HG02588 (cell line): ENCODE measurements at regions not wholly inside any gene's neighbourhood (a gene's known extent, or its start where the extent isn't known, plus 50 kb on each side); places are given as distances from the start of the nearest gene placed in this dataset.
"Not testable (repeated sequence)": the region's sequence is repeated elsewhere in the genome, so short reads cannot be mapped to it uniquely, and the experiment has no call there.

Experiments
- ATAC-seq: cut with Tn5 transposase; IDR thresholded peaks from one replicate; pipeline ENCODE4 v1.9.1; 2021; ENCODE audit warnings: mild to moderate bottlenecking, moderate library complexity; ENCODE audit not compliant: unreplicated experiment

- ATAC-seq = no peak
These were observed 141.6 kb upstream of the AADAT start for GRCh38 chr4:170231377-170231776.

DNA sequence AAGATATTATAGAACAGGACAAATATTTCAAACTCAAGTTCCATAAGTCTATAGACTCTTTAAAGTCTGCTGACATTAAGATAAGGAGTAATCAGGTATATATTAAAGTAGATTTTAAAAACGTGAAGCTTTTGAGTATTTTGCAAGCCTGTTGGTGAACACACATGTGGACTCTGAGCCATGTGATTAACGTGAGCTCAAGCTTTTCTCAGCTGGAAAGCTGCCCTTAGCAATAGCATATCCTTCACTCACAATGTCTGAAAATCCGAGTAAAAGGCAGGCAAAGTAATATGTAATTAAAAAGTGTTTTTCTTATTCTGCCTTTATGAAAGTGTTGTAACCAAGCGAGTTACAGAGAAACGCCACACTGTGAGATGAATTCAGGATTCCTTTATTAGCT is 140.5 kb upstream of the AADAT start:
- ATAC-seq = no peak

DNA sequence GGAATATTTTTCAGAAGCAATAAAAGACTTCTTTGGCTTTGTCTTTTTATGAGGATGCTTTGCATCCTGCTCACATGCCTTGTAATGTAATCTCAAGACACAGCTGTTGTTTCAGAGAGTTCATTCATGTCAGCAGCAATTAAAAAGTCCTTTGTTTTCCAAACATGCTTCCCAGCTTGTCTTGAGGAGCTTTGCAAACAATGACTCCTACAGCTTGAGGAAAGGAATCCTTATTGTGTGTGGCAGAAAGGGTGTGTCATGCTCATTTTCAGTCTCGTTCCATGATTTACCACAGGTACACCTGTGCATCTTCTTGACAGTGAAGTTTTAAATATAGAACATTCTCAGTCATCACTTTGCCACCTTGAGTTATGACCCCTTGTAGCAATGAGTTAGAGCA is 139.2 kb upstream of the AADAT start:
- ATAC-seq = no peak

DNA sequence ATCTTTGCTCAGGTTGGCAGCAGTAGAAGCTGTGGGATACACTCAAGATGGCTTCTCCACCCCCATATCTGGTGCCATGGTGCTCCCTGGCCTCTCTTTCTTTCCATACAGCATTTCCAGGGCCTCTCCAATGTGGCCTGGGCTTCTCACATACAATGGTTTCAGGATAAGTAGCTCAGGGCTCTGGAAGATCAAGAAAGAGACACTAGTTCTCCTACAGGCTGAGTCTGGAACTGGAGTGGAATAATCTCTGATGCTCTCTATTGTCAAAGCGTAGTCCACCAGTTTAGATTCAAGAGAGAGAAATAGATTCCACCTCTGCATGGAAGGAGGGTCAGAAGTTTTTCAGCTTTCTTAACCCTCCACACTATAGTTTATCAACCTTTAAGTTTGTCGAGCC is 138.2 kb upstream of the AADAT start:
- ATAC-seq = no peak

DNA sequence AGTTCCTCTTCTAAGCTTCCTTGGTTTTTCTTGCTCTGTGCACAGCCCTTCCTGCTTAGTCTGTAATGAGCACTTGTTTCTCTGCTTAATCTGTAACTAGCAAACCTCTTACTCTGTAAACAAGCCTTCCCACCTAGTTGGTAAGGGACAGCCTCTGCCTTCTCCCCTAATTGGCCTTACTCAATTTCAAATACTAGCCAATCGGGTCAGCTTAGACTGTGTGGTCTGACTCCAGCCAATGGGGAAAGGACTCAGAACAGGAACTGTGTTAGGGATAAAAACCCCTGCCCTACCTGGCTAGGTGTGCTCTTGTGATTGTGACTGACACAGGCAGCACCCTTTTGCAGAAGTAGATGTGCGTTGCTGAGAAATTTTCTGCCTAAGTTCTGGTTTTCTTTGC is 136.5 kb upstream of the AADAT start:
- no peak for ATAC-seq

GRCh38 chr4:170214731-170215130 is 125.0 kb upstream of the AADAT start:
- ATAC-seq = no peak

- ATAC-seq = no peak
These were observed 124.3 kb upstream of the AADAT start for GRCh38 chr4:170214101-170214500.

DNA sequence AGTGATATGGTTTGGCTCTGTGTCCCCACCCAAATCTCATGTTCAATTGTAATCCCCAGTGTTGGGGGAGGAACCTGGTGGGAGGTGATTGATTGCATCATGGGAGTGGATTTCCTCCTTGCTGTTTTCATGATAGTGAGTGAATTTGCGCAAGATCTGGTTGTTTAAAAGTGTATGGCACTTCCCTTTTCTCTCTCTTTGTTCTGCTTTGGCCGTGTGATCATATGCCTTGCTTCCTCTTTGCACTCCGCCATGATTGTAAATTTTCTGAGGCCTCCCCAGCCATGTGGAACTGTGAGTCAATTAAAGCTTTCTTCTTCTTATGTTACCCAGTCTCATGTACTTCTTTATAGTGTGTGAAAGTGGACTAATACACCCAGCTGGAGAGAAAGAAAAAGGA is 113.0 kb upstream of the AADAT start:
- ATAC-seq = no peak

DNA sequence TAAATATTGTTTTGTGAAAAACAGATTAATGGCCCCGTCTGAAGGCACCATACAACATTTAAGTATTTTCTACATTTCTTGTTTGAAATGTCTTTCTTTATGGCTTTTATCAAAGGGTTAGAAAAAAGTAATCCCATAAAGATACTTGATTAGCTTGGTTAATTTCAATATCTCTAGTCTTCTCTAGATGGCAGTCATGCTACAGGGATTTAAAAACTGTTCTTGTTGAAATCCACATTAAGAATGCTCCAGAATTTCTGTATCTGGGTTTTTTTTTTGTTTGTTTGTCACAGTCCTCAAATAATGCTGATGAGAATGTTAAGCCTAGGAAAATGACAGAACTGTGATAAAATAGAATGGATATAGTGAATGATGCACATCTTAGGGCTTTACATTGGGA is 109.0 kb upstream of the AADAT start:
- no peak for ATAC-seq

DNA sequence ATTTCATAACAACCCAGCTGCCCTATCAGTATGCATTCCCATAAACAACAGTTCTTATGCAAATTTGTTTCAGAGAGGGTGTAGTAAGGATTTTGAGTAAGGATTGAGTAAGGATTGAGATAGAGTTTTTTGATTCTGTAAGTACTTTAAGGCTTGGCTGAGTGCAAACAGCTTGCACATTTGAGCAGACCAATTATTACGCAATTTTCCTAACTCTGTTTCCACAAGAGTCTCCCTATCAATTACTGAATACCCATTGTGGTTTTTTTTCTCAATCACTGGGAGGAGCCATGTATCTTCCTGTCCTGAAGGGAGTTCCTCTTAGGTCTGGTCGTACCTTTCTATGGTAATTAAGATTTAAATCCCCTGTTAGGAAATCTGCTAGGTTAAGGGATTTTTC is 105.0 kb upstream of the AADAT start:
- ATAC-seq = not testable (repeated sequence)

DNA sequence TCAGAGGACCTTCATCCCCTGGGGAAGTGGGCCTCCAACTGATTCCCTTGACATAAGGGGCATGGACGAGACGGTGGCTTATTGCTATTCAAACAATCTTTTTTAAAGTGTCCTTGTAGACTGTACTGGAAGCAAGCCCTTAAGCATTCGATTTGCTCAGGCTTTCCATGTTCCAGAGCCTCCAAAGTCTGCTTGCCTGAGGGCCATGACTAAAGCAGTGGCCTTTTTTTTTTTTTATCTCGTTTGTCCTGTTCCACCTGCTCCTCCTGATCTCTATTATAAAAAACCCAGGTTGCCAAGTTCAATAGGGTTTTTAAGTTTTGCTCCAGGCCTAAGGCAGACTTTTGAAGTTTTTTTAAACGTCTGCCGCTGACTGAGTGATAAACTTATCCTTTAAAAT is 103.7 kb upstream of the AADAT start:
- no peak for ATAC-seq

DNA sequence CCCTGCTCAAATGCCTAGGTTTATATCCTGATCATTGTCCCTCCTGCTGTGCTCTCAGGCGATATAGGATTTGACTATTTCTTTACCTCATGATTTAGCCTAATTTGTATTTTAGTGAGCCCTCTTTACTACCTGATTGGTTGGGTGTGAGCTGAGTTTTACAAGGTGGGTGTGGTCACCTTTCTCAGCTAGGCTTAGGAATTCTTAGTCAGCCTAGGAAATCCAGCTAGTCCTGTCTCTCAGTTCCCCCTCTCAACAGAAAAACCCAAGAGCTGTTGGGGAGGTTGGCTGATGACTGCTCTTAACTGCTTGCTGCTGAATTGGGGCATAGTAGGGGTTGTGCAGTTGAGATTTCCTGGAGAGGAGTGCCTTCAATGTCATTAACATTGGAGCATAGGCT is 100.5 kb upstream of the AADAT start:
- no peak for ATAC-seq

GRCh38 chr4:170170861-170171260 is 81.1 kb upstream of the AADAT start:
- no peak for ATAC-seq

- no peak for ATAC-seq
These were observed 79.9 kb upstream of the AADAT start for GRCh38 chr4:170169699-170170098.

GRCh38 chr4:170167678-170168077 is 77.9 kb upstream of the AADAT start:
- no peak for ATAC-seq

DNA sequence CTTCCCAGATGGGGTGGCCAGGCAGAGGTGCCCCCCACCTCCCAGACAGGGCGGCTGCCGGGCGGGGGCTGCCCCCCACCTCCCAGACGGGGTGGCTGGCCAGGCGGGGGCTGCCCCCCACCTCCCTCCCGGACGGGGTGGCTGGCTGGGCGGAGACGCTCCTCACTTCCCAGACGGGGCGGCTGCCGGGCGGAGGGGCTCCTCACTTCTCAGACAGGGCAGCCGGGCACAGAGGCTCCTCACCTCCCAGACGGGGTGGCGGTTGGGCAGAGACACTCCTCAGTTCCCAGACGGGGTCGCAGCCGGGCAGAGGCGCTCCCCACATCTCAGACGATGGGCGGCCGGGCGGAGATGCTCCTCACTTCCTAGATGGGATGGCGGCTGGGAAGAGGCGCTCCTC is 76.4 kb upstream of the AADAT start:
- ATAC-seq = not testable (repeated sequence)

- no peak for ATAC-seq
These were observed 72.7 kb upstream of the AADAT start for GRCh38 chr4:170162416-170162815.

DNA sequence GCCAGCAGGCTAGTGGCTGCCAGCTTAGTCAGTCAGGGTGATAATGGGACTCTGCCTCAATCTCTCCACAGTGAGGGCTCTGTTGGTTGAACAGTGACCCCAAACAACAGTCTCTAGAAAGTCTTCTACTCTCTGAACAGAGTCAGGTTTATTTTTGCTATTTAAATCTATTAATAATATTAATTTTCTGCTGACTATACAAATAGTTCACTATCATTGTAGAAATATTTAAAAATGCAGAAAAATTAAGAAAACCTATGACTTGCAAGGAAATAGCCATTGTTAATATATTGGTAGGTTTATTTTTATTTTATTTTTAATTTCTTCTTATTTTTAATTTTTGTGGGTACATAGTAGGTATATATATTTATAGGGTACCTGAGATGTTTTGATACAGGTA is 67.9 kb upstream of the AADAT start:
- no peak for ATAC-seq

DNA sequence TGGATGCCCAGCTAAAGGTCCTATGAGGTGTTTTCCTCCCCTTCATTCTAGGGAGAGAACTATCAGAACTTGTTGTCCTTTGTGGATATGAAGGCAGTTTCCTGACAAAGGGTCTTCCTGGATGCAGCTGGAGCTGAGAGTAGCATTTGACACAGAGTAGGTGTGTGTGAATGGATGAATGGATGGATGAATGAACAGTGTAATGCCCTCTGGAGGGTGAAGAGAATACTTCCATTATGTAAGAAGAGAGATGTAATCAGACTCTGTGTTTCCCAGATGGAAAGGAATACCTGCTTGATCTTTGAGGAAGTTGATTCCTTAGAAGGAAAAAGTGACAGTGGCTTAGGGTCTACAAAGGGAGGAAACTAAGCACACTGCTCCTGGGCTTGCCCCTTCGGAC is 55.4 kb upstream of the AADAT start:
- ATAC-seq = no peak

DNA sequence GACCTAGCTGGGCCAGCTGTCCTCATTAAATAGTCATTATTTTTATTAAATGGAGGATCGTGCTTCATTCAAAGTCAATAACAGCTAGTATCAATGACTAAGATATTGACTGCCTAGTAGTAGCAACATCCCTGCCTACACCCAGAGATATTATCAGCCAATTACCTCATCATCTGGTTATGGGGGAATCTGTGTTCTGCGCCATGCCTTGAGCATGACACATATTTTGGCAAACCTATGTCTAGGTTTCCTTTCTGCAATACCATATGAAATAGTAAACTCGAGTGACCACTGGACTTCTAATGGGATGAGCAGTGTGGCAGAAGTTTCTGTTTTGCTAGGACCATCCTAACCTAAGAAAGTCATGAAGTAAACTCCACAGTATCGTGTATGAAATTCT is 50.0 kb upstream of the AADAT start:
- no peak for ATAC-seq
